H1 (cell line): ENCODE measurements at regions not wholly inside any gene's neighbourhood (a gene's known extent, or its start where the extent isn't known, plus 50 kb on each side); places are given as distances from the start of the nearest gene placed in this dataset.

ENCODE experiments used
- CBX5 ChIP-seq: fragments of 300-800, 300-1000 bp; sonication (generic); IDR thresholded peaks from 2 replicates; pipeline ENCODE4 v1.7.1; 2016; ENCODE audit warnings: antibody characterized with exemption, low read length, low read depth
- HDAC6 ChIP-seq: IDR thresholded peaks from one replicate; pipeline ENCODE4 v1.7.1; 2012; ENCODE audit warnings: low read depth, mild to moderate bottlenecking, inconsistent platforms, low read length, moderate library complexity
- RAD21 ChIP-seq, 2 experiments: IDR thresholded peaks in 1 of 2; conservative IDR thresholded peaks in 1 of 2; 2 replicates each; pipeline ENCODE4 v1.6.1; 2011; ENCODE audit warnings: low read depth in 2 of 2, low read length in 2 of 2, improper control_type of control experiment in 1 of 2, inconsistent platforms in 1 of 2, mild to moderate bottlenecking in 1 of 2, moderate library complexity in 1 of 2
- RNF2 ChIP-seq: fragments of 200-900, 300-1000 bp; sonication (generic); IDR thresholded peaks from 2 replicates; pipeline ENCODE4 v1.7.1; 2016; ENCODE audit warnings: borderline replicate concordance, low read depth, mild to moderate bottlenecking, antibody characterized with exemption, low read length; ENCODE audit not compliant: poor library complexity, severe bottlenecking; ENCODE audit errors: missing control alignments
- RXRA ChIP-seq: IDR thresholded peaks from 2 replicates; pipeline ENCODE4 v1.6.1; 2011; ENCODE audit warnings: low read depth, mild to moderate bottlenecking, low read length, moderate library complexity; ENCODE audit not compliant: insufficient read depth

GRCh38 chr2:201955231-201955630, 78.4 kb upstream of the FZD7 start (continued):
- TF ChIP-seq HDAC6 = no peak
- no peak for TF ChIP-seq RXRA
- TF ChIP-seq RNF2 = no peak
- TF ChIP-seq CBX5 = no peak
- no peak for TF ChIP-seq RAD21 (IDR thresholded peaks at IDR 0.05 in 1 of 2, conservative IDR thresholded peaks at IDR 0.05 in 1 of 2; ENCODE audit: low read depth in 2 of 2, low read length in 2 of 2)
